ENCODE measurements at regions not wholly inside any gene's neighbourhood (a gene's known extent, or its start where the extent isn't known, plus 50 kb on each side); places are given as distances from the start of the nearest gene placed in this dataset.

- no peak for TF ChIP-seq CTCF (conservative IDR thresholded peaks at IDR 0.05; ENCODE audit: low read depth, low read length)
- no peak for TF ChIP-seq EZH2 (IDR thresholded peaks at IDR 0.05; ENCODE audit: borderline replicate concordance, low read depth, low read length, poor library complexity, severe bottlenecking)
These were observed 194.2 kb upstream of the NPSR1 start for GRCh38 chr7:34463830-34464229.

DNA sequence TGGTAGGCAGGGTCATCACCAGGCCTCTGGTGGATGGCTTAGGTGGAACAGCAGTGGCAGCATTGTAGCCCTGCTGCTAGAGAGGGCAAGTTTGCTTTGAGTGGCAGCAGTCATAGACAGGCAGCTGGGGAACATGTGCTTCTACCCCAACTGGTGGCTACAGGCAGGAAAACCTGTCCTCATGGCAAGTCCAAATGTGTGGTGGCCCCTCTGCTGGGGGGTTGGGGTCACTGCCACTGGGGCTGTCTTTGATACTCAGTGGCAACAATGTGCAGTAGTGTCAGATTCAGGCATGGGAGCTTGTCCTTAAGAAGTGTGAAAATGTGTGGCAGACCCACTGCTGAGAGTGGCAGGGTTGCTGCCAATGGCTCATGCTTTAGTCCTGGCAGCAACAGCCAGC is 186.2 kb upstream of the NPSR1 start:
- CTCF ChIA-PET: no interaction called here
- H3K27me3 ChIP-seq (replicated peaks; ENCODE audit: insufficient read depth, low read depth, low read length, poor library complexity): no peaks in the 10 kb centered on the region
- no TSS peak for BruUV-seq (replicated peaks)
- POLR2A ChIA-PET (ENCODE audit: low non-redundant PET): no interaction called here
- no peak for TF ChIP-seq CTCF (conservative IDR thresholded peaks at IDR 0.05; ENCODE audit: low read depth, low read length)
- no peak for TF ChIP-seq EZH2 (IDR thresholded peaks at IDR 0.05; ENCODE audit: borderline replicate concordance, low read depth, low read length, poor library complexity, severe bottlenecking)
- H3K4me1 ChIP-seq (ENCODE audit: insufficient read depth, low read length, poor library complexity, severe bottlenecking): no peaks in the 10 kb centered on the region
- H3K27ac ChIP-seq (ENCODE audit: low read depth, low read length, poor library complexity, severe bottlenecking): no peak overlapping the region
- H3K4me3 ChIP-seq (ENCODE audit: low read depth, low read length, poor library complexity, severe bottlenecking): no peak overlapping the region
- intact Hi-C loops (cut with micrococcal nuclease; ENCODE audit: unreplicated experiment): no loop called here
- no peaks in the 10 kb centered on the region for H3K9me3 ChIP-seq (ENCODE audit: low read depth, low read length, poor library complexity, severe bottlenecking)
- DNase-seq (ENCODE audit: low spot score): no peak
- H3K36me3 ChIP-seq (ENCODE audit: insufficient read depth, low read length, poor library complexity, severe bottlenecking): no peaks in the 10 kb centered on the region

More at GRCh38 chr7:34463830-34464229, 194.2 kb upstream of the NPSR1 start:
- Histone ChIP-seq H3K27ac (ENCODE audit: low read depth, low read length, poor library complexity, severe bottlenecking) (no peak overlapping the region), H3K9me3 (ENCODE audit: low read depth, low read length, poor library complexity, severe bottlenecking) (no peaks in the 10 kb centered on the region), H3K4me1 (ENCODE audit: insufficient read depth, low read length, poor library complexity, severe bottlenecking) (no peaks in the 10 kb centered on the region), H3K4me3 (ENCODE audit: low read depth, low read length, poor library complexity, severe bottlenecking) (no peak overlapping the region), H3K36me3 (ENCODE audit: insufficient read depth, low read length, poor library complexity, severe bottlenecking) (no peaks in the 10 kb centered on the region), H3K27me3 (replicated peaks; ENCODE audit: insufficient read depth, low read depth, low read length, poor library complexity) (no peaks in the 10 kb centered on the region)
- ChIA-PET CTCF (no interaction called here), POLR2A (ENCODE audit: low non-redundant PET) (no interaction called here)
- intact Hi-C loops (cut with micrococcal nuclease; ENCODE audit: unreplicated experiment): no loop called here
- DNase-seq (ENCODE audit: low spot score): no peak
- no TSS peak for BruUV-seq (replicated peaks)

GRCh38 chr7:34486371-34486770 is 171.6 kb upstream of the NPSR1 start:
- TF ChIP-seq EZH2 (IDR thresholded peaks at IDR 0.05; ENCODE audit: borderline replicate concordance, low read depth, low read length, poor library complexity, severe bottlenecking) (no peak), CTCF (conservative IDR thresholded peaks at IDR 0.05; ENCODE audit: low read depth, low read length) (no peak)
- no peaks in the 10 kb centered on the region for H3K27me3 ChIP-seq (replicated peaks; ENCODE audit: insufficient read depth, low read depth, low read length, poor library complexity)
- peaks cover 19% of the 10 kb centered on the region for H3K4me1 ChIP-seq (ENCODE audit: insufficient read depth, low read length, poor library complexity, severe bottlenecking)
- no peak for DNase-seq (ENCODE audit: low spot score)
- no peaks in the 10 kb centered on the region for H3K36me3 ChIP-seq (ENCODE audit: insufficient read depth, low read length, poor library complexity, severe bottlenecking)
- ChIA-PET POLR2A (ENCODE audit: low non-redundant PET) (no interaction called here), CTCF (no interaction called here)
- no TSS peak for BruUV-seq (replicated peaks)
- intact Hi-C loops (cut with micrococcal nuclease; ENCODE audit: unreplicated experiment): no loop called here
- H3K4me3 ChIP-seq (ENCODE audit: low read depth, low read length, poor library complexity, severe bottlenecking): no peak overlapping the region
- H3K27ac ChIP-seq (ENCODE audit: low read depth, low read length, poor library complexity, severe bottlenecking): no peak overlapping the region
- H3K9me3 ChIP-seq (ENCODE audit: low read depth, low read length, poor library complexity, severe bottlenecking): no peaks in the 10 kb centered on the region

Data from A673 (cell line).